Gastrocnemius medialis (tissue), 4 donors: ENCODE measurements at regions not wholly inside any gene's neighbourhood (a gene's known extent, or its start where the extent isn't known, plus 50 kb on each side); places are given as distances from the start of the nearest gene placed in this dataset.

Experiments
- ATAC-seq, 2 donors: fragments of 150-250 bp; one replicate each; pipeline ENCODE4 v1.9.1; 2016
- DNase-seq, 2 donors: peaks; one replicate each; pipeline ENCODE4 v3.0.0-alpha.2; 2019
- H3K27ac ChIP-seq, 4 donors: fragments of 200-600 bp; sonication (generic); 1 replicate in 1 of 4; 2 replicates in 3 of 4; pipeline ENCODE4 v1.5.1; 2016 to 2018; ENCODE audit warnings: mild to moderate bottlenecking in 2 of 4, moderate library complexity in 1 of 4
- H3K27me3 ChIP-seq, 3 donors: fragments of 200-600 bp; sonication (generic) in 2 of 3; 1 replicate in 1 of 3; 2 replicates in 2 of 3; pipeline versions ENCODE4 v1.5.1 to v1.6.0; 2016 to 2019; ENCODE audit warnings: mild to moderate bottlenecking in 1 of 3, moderate library complexity in 1 of 3
- H3K36me3 ChIP-seq, 2 donors: fragments of 200-600 bp; sonication (generic) in 1 of 2; one replicate each; pipeline ENCODE4 v1.5.1; 2017 to 2018
- H3K4me1 ChIP-seq, 2 donors: fragments of 200-600 bp; sonication (generic) in 1 of 2; one replicate each; pipeline ENCODE4 v1.5.1; 2016 to 2017; ENCODE audit warnings: mild to moderate bottlenecking in 2 of 2
- H3K4me3 ChIP-seq, 4 donors: fragments of 200-600 bp; sonication (generic) in 3 of 4; 1 replicate in 1 of 4; 2 replicates in 3 of 4; pipeline ENCODE4 v1.5.1; 2016 to 2019; ENCODE audit warnings: mild to moderate bottlenecking in 2 of 4
- H3K9me3 ChIP-seq, 3 donors: fragments of 200-600 bp; sonication (generic) in 2 of 3; 1 replicate in 1 of 3; 2 replicates in 2 of 3; pipeline ENCODE4 v1.5.1; 2016 to 2019
- CTCF ChIP-seq, 5 experiments: fragments of 450-650 bp in 3 of 5; fragments of 200-600 bp in 2 of 5; sonication (generic) in 2 of 5; IDR thresholded peaks in 4 of 5; conservative IDR thresholded peaks in 1 of 5; 1 replicate in 4 of 5; 2 replicates in 1 of 5; pipeline ENCODE4 v1.5.1; 2016 to 2019; ENCODE audit warnings: antibody characterized with exemption in 5 of 5, mild to moderate bottlenecking in 3 of 5, moderate library complexity in 3 of 5
- POLR2A ChIP-seq, 2 donors: fragments of 450-650 bp; IDR thresholded peaks; one replicate each; pipeline ENCODE4 v1.6.1; 2017; ENCODE audit warnings: antibody characterized with exemption in 2 of 2, mild to moderate bottlenecking in 2 of 2, moderate library complexity in 2 of 2
- in situ Hi-C, 4 donors: fragments of 200-750 bp; cut with MboI; loops; one replicate each; pipeline versions ENCODE4 v1.15.0 to v1.8.0; 2017; ENCODE audit warnings: low sequenced_read_pairs in 4 of 4
- intact Hi-C: fragments of 100-400 bp; cut with DNase I; formaldehyde crosslinking; loops from one replicate; pipeline ENCODE4 v1.15.1; 2023; ENCODE audit warnings: low total_unique reads

GRCh38 chr7:3153118-3153517 lies 109.5 kb upstream of the CARD11 start:
- Histone ChIP-seq H3K4me3 (no peak overlapping the region), H3K9me3 (no peaks in the 10 kb centered on the region), H3K27me3 (no peaks in the 10 kb centered on the region), H3K4me1 (no peaks in the 10 kb centered on the region), H3K36me3 (no peaks in the 10 kb centered on the region), H3K27ac (no peak overlapping the region)
- in situ Hi-C loops (no loop called here), intact Hi-C loops (loop anchor here (10.0 kb wide), 1 partner anchor 288 kb away; no protein-coding TSS in a partner anchor)
- TF ChIP-seq CTCF (IDR thresholded peaks at IDR 0.05 in 4 of 5, conservative IDR thresholded peaks at IDR 0.05 in 1 of 5): no peak
- TF ChIP-seq POLR2A (IDR thresholded peaks at IDR 0.05): no peak
- no peak for ATAC-seq
- no peak for DNase-seq

GRCh38 chr7:3154317-3154716 lies 110.7 kb upstream of the CARD11 start:
- in situ Hi-C loops (no loop called here), intact Hi-C loops (loop anchor here (10.0 kb wide), 1 partner anchor 290 kb away; no protein-coding TSS in a partner anchor)
- Histone ChIP-seq H3K4me1 (no peaks in the 10 kb centered on the region), H3K4me3 (no peak overlapping the region), H3K36me3 (no peaks in the 10 kb centered on the region), H3K27ac (no peak overlapping the region), H3K9me3 (no peaks in the 10 kb centered on the region), H3K27me3 (no peaks in the 10 kb centered on the region)
- TF ChIP-seq CTCF (IDR thresholded peaks at IDR 0.05 in 4 of 5, conservative IDR thresholded peaks at IDR 0.05 in 1 of 5): no peak
- no peak for TF ChIP-seq POLR2A (IDR thresholded peaks at IDR 0.05)
- no peak for DNase-seq
- no peak for ATAC-seq

- Histone ChIP-seq H3K4me3 (no peak overlapping the region), H3K9me3 (no peaks in the 10 kb centered on the region), H3K27ac (no peak overlapping the region), H3K36me3 (no peaks in the 10 kb centered on the region), H3K4me1 (no peaks in the 10 kb centered on the region), H3K27me3 (no peaks in the 10 kb centered on the region)
- no peak for ATAC-seq
- DNase-seq: no peak
- in situ Hi-C loops: no loop called here
- intact Hi-C loops: loop anchor here (10.0 kb wide), 1 partner anchor 290 kb away; no protein-coding TSS in a partner anchor
- TF ChIP-seq POLR2A (IDR thresholded peaks at IDR 0.05): no peak
- peak in 2 of 5 experiments; percentile 23 to 26 for TF ChIP-seq CTCF (IDR thresholded peaks at IDR 0.05 in 4 of 5, conservative IDR thresholded peaks at IDR 0.05 in 1 of 5)
These were observed 111.3 kb upstream of the CARD11 start for GRCh38 chr7:3154881-3155494.

- ATAC-seq: no peak
- H3K36me3 ChIP-seq: no peaks in the 10 kb centered on the region
- intact Hi-C loops: loop anchor here (10.0 kb wide), 1 partner anchor 292 kb away; no protein-coding TSS in a partner anchor
- no peak overlapping the region for H3K27ac ChIP-seq
- DNase-seq: no peak
- H3K4me1 ChIP-seq: no peaks in the 10 kb centered on the region
- TF ChIP-seq CTCF (IDR thresholded peaks at IDR 0.05 in 4 of 5, conservative IDR thresholded peaks at IDR 0.05 in 1 of 5): no peak
- TF ChIP-seq POLR2A (IDR thresholded peaks at IDR 0.05): no peak
- no peak overlapping the region for H3K4me3 ChIP-seq
- in situ Hi-C loops: no loop called here
- H3K9me3 ChIP-seq: no peaks in the 10 kb centered on the region
- H3K27me3 ChIP-seq: no peaks in the 10 kb centered on the region
These were observed 112.8 kb upstream of the CARD11 start for GRCh38 chr7:3156508-3156907.
